Fibroblast of the aortic adventitia (primary cell): ENCODE measurements at regions not wholly inside any gene's neighbourhood (a gene's known extent, or its start where the extent isn't known, plus 50 kb on each side); places are given as distances from the start of the nearest gene placed in this dataset.
"Not testable (repeated sequence)": the region's sequence is repeated elsewhere in the genome, so short reads cannot be mapped to it uniquely, and the experiment has no call there.

Experiments
- DNase-seq: peaks from one replicate; pipeline ENCODE4 v3.0.0-alpha.2; 2010; ENCODE audit warnings: low read depth
- H3K4me3 ChIP-seq: 2 replicates; pipeline ENCODE4 v1.5.1; 2011; ENCODE audit warnings: low read depth, mild to moderate bottlenecking, control low read depth, low read length, moderate library complexity
- CTCF ChIP-seq: IDR thresholded peaks from 2 replicates; pipeline ENCODE4 v1.5.1; 2011; ENCODE audit warnings: mild to moderate bottlenecking, low read length, control low read depth, inconsistent platforms; ENCODE audit not compliant: insufficient read depth

GRCh38 chr1:65606426-65606825 is 186.0 kb downstream of the LEPR start:
- no peak for TF ChIP-seq CTCF

GRCh38 chr1:65613884-65614283 is 178.8 kb upstream of the PDE4B start:
- H3K4me3 ChIP-seq: no peak overlapping the region
- no peak for DNase-seq
- TF ChIP-seq CTCF: no peak

More at GRCh38 chr1:65606426-65606825, 186.0 kb downstream of the LEPR start:
- no peak overlapping the region for H3K4me3 ChIP-seq
- no peak for DNase-seq

- DNase-seq: no peak
- TF ChIP-seq CTCF: no peak
- H3K4me3 ChIP-seq: no peak overlapping the region
Observed at GRCh38 chr1:65615859-65616258, 176.8 kb upstream of the PDE4B start.

GRCh38 chr1:65621721-65622120 is 171.0 kb upstream of the PDE4B start:
- H3K4me3 ChIP-seq, DNase-seq: not testable (repeated sequence)

GRCh38 chr1:65623895-65624294 is 168.8 kb upstream of the PDE4B start:
- no peak overlapping the region for H3K4me3 ChIP-seq
- TF ChIP-seq CTCF: no peak
- no peak for DNase-seq

- no peak for DNase-seq
- H3K4me3 ChIP-seq: no peak overlapping the region
- no peak for TF ChIP-seq CTCF
Observed at GRCh38 chr1:65625528-65625927, 167.2 kb upstream of the PDE4B start.

GRCh38 chr1:65626003-65626402 is 166.7 kb upstream of the PDE4B start:
- DNase-seq: no peak
- no peak overlapping the region for H3K4me3 ChIP-seq
- TF ChIP-seq CTCF: no peak
